GM18868 (cell line): ENCODE measurements at regions not wholly inside any gene's neighbourhood (a gene's known extent, or its start where the extent isn't known, plus 50 kb on each side); places are given as distances from the start of the nearest gene placed in this dataset.
"Not testable (repeated sequence)": the region's sequence is repeated elsewhere in the genome, so short reads cannot be mapped to it uniquely, and the experiment has no call there.

Source experiments
- ATAC-seq: cut with Tn5 transposase; IDR thresholded peaks from one replicate; pipeline ENCODE4 v1.9.1; 2021; ENCODE audit warnings: mild to moderate bottlenecking, moderate library complexity; ENCODE audit not compliant: unreplicated experiment

- not testable (repeated sequence) for ATAC-seq
Observed at GRCh38 chr4:22630161-22630975, 62.4 kb upstream of the GBA3 start.

- peak; percentile 59 for ATAC-seq
Observed at GRCh38 chr4:22631167-22631566, 61.6 kb upstream of the GBA3 start.

GRCh38 chr4:22634541-22635181 is 58.1 kb upstream of the GBA3 start:
- ATAC-seq, result no peak

GRCh38 chr4:22635182-22635549 is 57.6 kb upstream of the GBA3 start:
- ATAC-seq, result not testable (repeated sequence)

GRCh38 chr4:22635692-22636091 is 57.0 kb upstream of the GBA3 start:
- ATAC-seq, result no peak

GRCh38 chr4:22637306-22637705 is 55.4 kb upstream of the GBA3 start:
- ATAC-seq, result no peak
